ENCODE measurements at regions not wholly inside any gene's neighbourhood (a gene's known extent, or its start where the extent isn't known, plus 50 kb on each side); places are given as distances from the start of the nearest gene placed in this dataset.

DNA sequence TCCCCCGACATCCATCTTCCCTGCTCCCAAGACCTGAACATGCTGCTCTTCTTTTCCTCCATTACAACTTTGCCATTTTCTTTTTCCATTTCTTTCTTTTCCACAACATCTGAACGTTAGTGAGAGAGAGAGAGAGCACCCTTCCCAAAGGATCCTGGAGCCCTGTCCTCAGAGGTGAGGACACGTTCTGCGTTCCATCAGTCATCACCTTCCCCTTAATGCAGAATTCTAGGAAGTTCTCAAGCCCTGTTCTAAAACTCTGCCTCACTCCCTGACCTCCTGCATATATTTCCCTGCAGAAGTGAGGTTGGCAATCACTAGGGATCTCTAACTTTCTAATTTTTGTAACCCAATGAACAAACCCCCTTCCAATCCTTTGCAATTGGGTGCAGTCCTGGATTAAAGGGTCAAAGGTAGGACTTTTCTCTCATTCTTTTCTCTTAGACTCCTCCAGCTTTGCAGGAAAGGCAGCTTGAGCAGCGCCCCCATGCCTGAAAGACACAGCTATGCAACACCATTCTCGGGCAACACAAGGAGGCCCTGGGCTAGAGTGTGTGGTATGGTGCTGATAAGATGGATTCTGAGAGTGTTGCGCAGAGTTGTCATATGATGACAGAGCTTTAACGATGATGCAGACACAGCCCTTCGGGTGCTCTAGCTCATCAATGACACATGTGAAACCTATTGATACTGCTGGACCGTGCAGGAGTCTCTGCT lies 59.2 kb upstream of the TNR start:
- H3K27me3 ChIP-seq (ENCODE audit: insufficient read depth, low read depth) = no peaks in the 10 kb centered on the region
- H3K9ac ChIP-seq = no peak overlapping the region
- no peaks in the 10 kb centered on the region for H3K4me1 ChIP-seq (ENCODE audit: low read depth, poor library complexity, severe bottlenecking)
- no peaks in the 10 kb centered on the region for H3K79me2 ChIP-seq (ENCODE audit: insufficient read depth, low read depth)
- no peak overlapping the region for H3K4me3 ChIP-seq (IDR thresholded peaks at IDR 0.05; ENCODE audit: insufficient read depth, low read depth, low read length)
- H4K20me1 ChIP-seq (ENCODE audit: insufficient read depth) = no peaks in the 10 kb centered on the region
- TF ChIP-seq, protein P1, sequence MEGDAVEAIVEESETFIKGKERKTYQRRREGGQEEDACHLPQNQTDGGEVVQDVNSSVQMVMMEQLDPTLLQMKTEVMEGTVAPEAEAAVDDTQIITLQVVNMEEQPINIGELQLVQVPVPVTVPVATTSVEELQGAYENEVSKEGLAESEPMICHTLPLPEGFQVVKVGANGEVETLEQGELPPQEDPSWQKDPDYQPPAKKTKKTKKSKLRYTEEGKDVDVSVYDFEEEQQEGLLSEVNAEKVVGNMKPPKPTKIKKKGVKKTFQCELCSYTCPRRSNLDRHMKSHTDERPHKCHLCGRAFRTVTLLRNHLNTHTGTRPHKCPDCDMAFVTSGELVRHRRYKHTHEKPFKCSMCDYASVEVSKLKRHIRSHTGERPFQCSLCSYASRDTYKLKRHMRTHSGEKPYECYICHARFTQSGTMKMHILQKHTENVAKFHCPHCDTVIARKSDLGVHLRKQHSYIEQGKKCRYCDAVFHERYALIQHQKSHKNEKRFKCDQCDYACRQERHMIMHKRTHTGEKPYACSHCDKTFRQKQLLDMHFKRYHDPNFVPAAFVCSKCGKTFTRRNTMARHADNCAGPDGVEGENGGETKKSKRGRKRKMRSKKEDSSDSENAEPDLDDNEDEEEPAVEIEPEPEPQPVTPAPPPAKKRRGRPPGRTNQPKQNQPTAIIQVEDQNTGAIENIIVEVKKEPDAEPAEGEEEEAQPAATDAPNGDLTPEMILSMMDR (conservative IDR thresholded peaks at IDR 0.05; ENCODE audit: low read depth, low read length) = no peak
- no peak overlapping the region for H3K4me2 ChIP-seq
- H3K27ac ChIP-seq = no peak overlapping the region
- H2AFZ ChIP-seq (ENCODE audit: low read depth) = no peak overlapping the region
- no peaks in the 10 kb centered on the region for H3K36me3 ChIP-seq (ENCODE audit: insufficient read depth)

DNA sequence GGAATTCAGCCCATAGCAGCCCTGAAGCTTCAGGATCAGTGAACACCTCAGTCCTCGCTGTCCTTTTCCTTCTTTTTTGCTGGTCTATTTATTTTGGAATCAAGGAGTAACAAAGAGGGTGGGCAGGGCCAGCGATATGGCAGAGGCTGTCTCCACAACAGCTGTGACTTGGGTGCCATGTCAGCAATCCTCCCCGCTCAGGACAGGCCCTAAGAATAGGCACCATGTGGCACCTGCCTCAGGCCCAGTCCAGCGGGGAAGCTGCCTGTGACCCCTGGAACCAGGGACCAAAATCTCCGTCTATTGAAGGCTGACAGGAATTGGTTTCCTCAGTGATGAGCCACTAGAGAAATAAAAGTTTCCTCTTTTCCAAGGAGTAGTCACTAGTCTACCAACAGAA lies 58.6 kb upstream of the TNR start:
- no peak overlapping the region for H3K9ac ChIP-seq
- no peaks in the 10 kb centered on the region for H3K4me1 ChIP-seq (ENCODE audit: low read depth, poor library complexity, severe bottlenecking)
- H3K36me3 ChIP-seq (ENCODE audit: insufficient read depth) = no peaks in the 10 kb centered on the region
- H3K79me2 ChIP-seq (ENCODE audit: insufficient read depth, low read depth) = no peaks in the 10 kb centered on the region
- H3K4me2 ChIP-seq = no peak overlapping the region
- TF ChIP-seq, protein P1 (conservative IDR thresholded peaks at IDR 0.05; ENCODE audit: low read depth, low read length) = no peak
- no peaks in the 10 kb centered on the region for H4K20me1 ChIP-seq (ENCODE audit: insufficient read depth)
- H3K27ac ChIP-seq = no peak overlapping the region
- no peak overlapping the region for H3K4me3 ChIP-seq (IDR thresholded peaks at IDR 0.05; ENCODE audit: insufficient read depth, low read depth, low read length)
- H2AFZ ChIP-seq (ENCODE audit: low read depth) = no peak overlapping the region
- no peaks in the 10 kb centered on the region for H3K27me3 ChIP-seq (ENCODE audit: insufficient read depth, low read depth)

DNA sequence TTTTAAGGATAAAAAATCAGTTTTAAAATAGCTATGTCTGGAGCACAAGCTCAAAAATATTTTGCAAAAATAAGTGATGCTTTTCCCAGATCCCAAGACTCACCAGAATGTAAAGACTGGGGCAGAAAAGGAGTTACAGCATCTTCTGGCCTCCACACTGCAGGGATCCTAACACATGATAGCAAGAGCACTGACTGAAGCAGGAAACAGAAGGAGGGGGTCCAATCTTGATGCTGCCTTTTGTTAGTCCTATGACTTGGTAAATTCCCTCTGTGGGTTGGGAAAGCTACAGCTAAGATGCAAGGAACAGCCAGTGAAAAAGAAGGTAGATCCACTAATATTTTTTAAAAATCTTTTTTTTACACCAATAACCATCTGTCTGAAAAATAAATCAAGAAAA lies 54.2 kb upstream of the TNR start:
- Histone ChIP-seq H3K27ac (no peak overlapping the region), H4K20me1 (ENCODE audit: insufficient read depth) (no peaks in the 10 kb centered on the region), H3K9ac (no peak overlapping the region), H2AFZ (ENCODE audit: low read depth) (no peak overlapping the region), H3K79me2 (ENCODE audit: insufficient read depth, low read depth) (no peaks in the 10 kb centered on the region), H3K4me2 (no peak overlapping the region), H3K4me1 (ENCODE audit: low read depth, poor library complexity, severe bottlenecking) (no peaks in the 10 kb centered on the region), H3K27me3 (ENCODE audit: insufficient read depth, low read depth) (no peaks in the 10 kb centered on the region), H3K4me3 (IDR thresholded peaks at IDR 0.05; ENCODE audit: insufficient read depth, low read depth, low read length) (no peak overlapping the region), H3K36me3 (ENCODE audit: insufficient read depth) (no peaks in the 10 kb centered on the region)
- TF ChIP-seq, protein P1 (conservative IDR thresholded peaks at IDR 0.05; ENCODE audit: low read depth, low read length) = no peak

DNA sequence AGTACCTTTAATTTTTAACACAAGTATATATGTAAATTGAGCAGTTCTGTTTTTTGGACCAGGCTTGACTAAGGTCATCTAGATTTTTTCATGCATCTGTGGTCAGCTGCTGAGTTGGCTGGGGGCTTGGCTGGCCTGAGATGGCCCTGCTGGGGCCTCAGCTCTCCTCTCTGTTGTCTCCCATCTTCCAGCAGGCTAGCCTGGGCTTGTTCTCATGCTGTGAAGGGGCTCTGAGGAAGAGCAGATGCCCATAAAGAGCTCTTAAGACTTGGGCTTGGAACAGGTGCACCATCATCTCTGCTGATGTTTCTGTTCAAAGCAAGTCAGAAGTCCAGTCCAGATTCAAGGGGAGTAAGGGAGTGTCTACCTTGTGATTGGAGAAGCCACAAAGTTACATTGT lies 51.2 kb upstream of the TNR start:
- Histone ChIP-seq H3K79me2 (ENCODE audit: insufficient read depth, low read depth) (no peaks in the 10 kb centered on the region), H3K27me3 (ENCODE audit: insufficient read depth, low read depth) (no peaks in the 10 kb centered on the region), H3K4me3 (IDR thresholded peaks at IDR 0.05; ENCODE audit: insufficient read depth, low read depth, low read length) (no peak overlapping the region), H3K36me3 (ENCODE audit: insufficient read depth) (no peaks in the 10 kb centered on the region), H2AFZ (ENCODE audit: low read depth) (no peak overlapping the region), H3K9ac (no peak overlapping the region), H3K4me1 (ENCODE audit: low read depth, poor library complexity, severe bottlenecking) (no peaks in the 10 kb centered on the region), H4K20me1 (ENCODE audit: insufficient read depth) (no peaks in the 10 kb centered on the region), H3K27ac (no peak overlapping the region), H3K4me2 (no peak overlapping the region)
- TF ChIP-seq, protein P1 (conservative IDR thresholded peaks at IDR 0.05; ENCODE audit: low read depth, low read length) = no peak

Measured in KMS-11 (cell line).